PC-3 (cell line): ENCODE measurements at regions not wholly inside any gene's neighbourhood (a gene's known extent, or its start where the extent isn't known, plus 50 kb on each side); places are given as distances from the start of the nearest gene placed in this dataset.

Experiments used
- ATAC-seq: fragments of 200-7000 bp; cut with Tn5 transposase; 2 replicates; pipeline ENCODE4 v1.9.1; 2020; ENCODE audit warnings: mild to moderate bottlenecking, moderate library complexity
- BruUV-seq: library from RNA; stranded (reverse); fragments of 400-500 nt; replicated peaks from 2 replicates; lab custom pipeline; 2021; lab: Mats Ljungman, UMichigan
- CTCF ChIA-PET: fragments of 300-600 bp; sonication (Branson Sonifier 250); formaldehyde crosslinking; loops from one replicate; lab custom pipeline; 2022; ENCODE audit warnings: antibody characterized with exemption; lab: Charles Lee
- POLR2A ChIA-PET: fragments of 300-600 bp; sonication (Branson Sonifier 250); formaldehyde crosslinking; loops from one replicate; lab custom pipeline; 2022; ENCODE audit warnings: antibody characterized with exemption; ENCODE audit not compliant: unreplicated experiment; lab: Charles Lee
- DNase-seq: peaks from one replicate; pipeline ENCODE4 v3.0.0-alpha.2; 2015
- H2AFZ ChIP-seq: fragments of 300-600 bp; sonication (generic); 2 replicates; pipeline ENCODE4 v1.6.0; 2016; ENCODE audit warnings: antibody characterized with exemption, low read length
- H3F3A ChIP-seq: fragments of 300-600 bp; sonication (generic); one replicate; pipeline ENCODE4 v1.6.0; 2017; ENCODE audit warnings: antibody characterized with exemption, low read length, control low read depth, mild to moderate bottlenecking; ENCODE audit not compliant: unreplicated experiment
- H3K27ac ChIP-seq: fragments of 300-600 bp; sonication (generic); 2 replicates; pipeline ENCODE4 v1.5.1; 2016; ENCODE audit warnings: mild to moderate bottlenecking, low read length
- H3K27me3 ChIP-seq: fragments of 300-600 bp; sonication (generic); 2 replicates; pipeline ENCODE4 v1.6.1; 2016; ENCODE audit warnings: low read length, mixed read lengths
- H3K36me3 ChIP-seq: fragments of 300-600 bp; sonication (generic); 2 replicates; pipeline ENCODE4 v1.6.1; 2016; ENCODE audit warnings: low read depth, mixed run types, low read length, mixed read lengths
- H3K4me1 ChIP-seq: fragments of 300-600 bp; sonication (generic); 2 replicates; pipeline ENCODE4 v1.5.1; 2016; ENCODE audit warnings: low read length; ENCODE audit not compliant: insufficient read depth
- H3K4me2 ChIP-seq: fragments of 300-600 bp; sonication (generic); 2 replicates; pipeline ENCODE4 v1.6.0; 2016; ENCODE audit warnings: low read length
- H3K4me3 ChIP-seq: fragments of 300-600 bp; sonication (generic); 2 replicates; pipeline ENCODE4 v1.5.1; 2016; ENCODE audit warnings: mild to moderate bottlenecking, low read length, mixed read lengths
- H3K79me2 ChIP-seq: fragments of 300-600 bp; sonication (generic); 2 replicates; pipeline ENCODE4 v1.6.1; 2017; ENCODE audit warnings: low read length, mixed read lengths
- H3K9ac ChIP-seq: fragments of 300-600 bp; sonication (generic); 2 replicates; pipeline ENCODE4 v1.6.0; 2016; ENCODE audit warnings: mild to moderate bottlenecking, low read length
- H3K9me2 ChIP-seq: fragments of 300-600 bp; sonication (generic); replicated peaks from 2 replicates; pipeline ENCODE4 v1.6.1; 2016; ENCODE audit warnings: mixed run types, low read length, mixed read lengths
- H3K9me3 ChIP-seq: fragments of 300-600 bp; sonication (generic); 2 replicates; pipeline ENCODE4 v1.6.1; 2016; ENCODE audit warnings: low read length, mixed read lengths
- H4K20me1 ChIP-seq: fragments of 300-600 bp; sonication (generic); 2 replicates; pipeline ENCODE4 v1.6.1; 2016; ENCODE audit warnings: low read length, mixed read lengths
- CTCF ChIP-seq: fragments of 300-600 bp; sonication (generic); conservative IDR thresholded peaks from 2 replicates; pipeline ENCODE4 v1.5.1; 2017; ENCODE audit warnings: antibody characterized with exemption, low read depth, mild to moderate bottlenecking, low read length
- EZH2 ChIP-seq: fragments of 300-600 bp; sonication (generic); IDR thresholded peaks from one replicate; pipeline ENCODE4 v1.6.1; 2017; ENCODE audit warnings: antibody characterized with exemption, mild to moderate bottlenecking, low read length; ENCODE audit not compliant: unreplicated experiment
- EZH2phosphoT487 ChIP-seq: fragments of 300-600 bp; sonication (generic); IDR thresholded peaks from 2 replicates; pipeline ENCODE4 v1.6.1; 2018; ENCODE audit warnings: mild to moderate bottlenecking, antibody characterized with exemption, low read length, borderline replicate concordance
- intact Hi-C: fragments of 100-400 bp; cut with micrococcal nuclease; formaldehyde crosslinking; loops from 2 replicates; pipeline ENCODE4 v1.9.0; 2023

- Histone ChIP-seq H3K27ac (no peak overlapping the region), H3K36me3 (no peaks in the 10 kb centered on the region), H3F3A (no peaks in the 10 kb centered on the region), H4K20me1 (no peaks in the 10 kb centered on the region), H3K27me3 (no peaks in the 10 kb centered on the region), H3K9me3 (no peaks in the 10 kb centered on the region), H2AFZ (peak overlapping the region; percentile 14; the same call in 1 of the 2 replicates), H3K4me1 (no peaks in the 10 kb centered on the region), H3K9ac (no peak overlapping the region), H3K4me2 (no peak overlapping the region), H3K9me2 (no peaks in the 10 kb centered on the region), H3K79me2 (no peaks in the 10 kb centered on the region), H3K4me3 (no peak overlapping the region)
- CTCF ChIA-PET, result interaction anchor here (0.7 to 1.3 kb wide), 3 partner anchors 31 to 161 kb away, joined by 3 to 6 read pairs (median 5); partner anchors contain the start of gene PALMD
- POLR2A ChIA-PET, result no interaction called here
- intact Hi-C loops, result loop anchor here (2.0 to 5.0 kb wide), 3 partner anchors 45 to 346 kb away; partner anchors contain the start of gene PALMD
- DNase-seq (peak; percentile 51), ATAC-seq (peak; percentile 43; the same call in 1 of the 2 replicates)
- TF ChIP-seq CTCF (peak; percentile 72), EZH2 (no peak)
- BruUV-seq, result no TSS peak
These were observed 118.8 kb upstream of the PALMD start for GRCh38 chr1:99527078-99527477.

- intact Hi-C loops, result loop anchor here (2.0 to 5.0 kb wide), 3 partner anchors 45 to 347 kb away; partner anchors contain the start of gene PALMD
- no TSS peak for BruUV-seq
- no peaks in the 10 kb centered on the region for H3K9me2 ChIP-seq
- H3K27me3 ChIP-seq, result no peaks in the 10 kb centered on the region
- H2AFZ ChIP-seq, result no peak overlapping the region
- TF ChIP-seq EZH2 (no peak), CTCF (no peak), EZH2phosphoT487 (no peak)
- no peak overlapping the region for H3K9ac ChIP-seq
- H3K4me3 ChIP-seq, result no peak overlapping the region
- ChIA-PET CTCF (interaction anchor here (0.7 to 1.3 kb wide), 3 partner anchors 32 to 160 kb away, joined by 3 to 6 read pairs (median 5); partner anchors contain the start of gene PALMD), POLR2A (no interaction called here)
- no peak for DNase-seq
- no peak overlapping the region for H3K4me2 ChIP-seq
- no peaks in the 10 kb centered on the region for H3K36me3 ChIP-seq
- no peaks in the 10 kb centered on the region for H3K4me1 ChIP-seq
- no peaks in the 10 kb centered on the region for H3K79me2 ChIP-seq
- no peak for ATAC-seq
- no peaks in the 10 kb centered on the region for H4K20me1 ChIP-seq
- H3K27ac ChIP-seq, result no peak overlapping the region
- no peaks in the 10 kb centered on the region for H3K9me3 ChIP-seq
- H3F3A ChIP-seq, result no peaks in the 10 kb centered on the region
These were observed 118.4 kb upstream of the PALMD start for GRCh38 chr1:99527545-99527944.

- Histone ChIP-seq H3K27me3 (no peaks in the 10 kb centered on the region), H3K4me2 (no peak overlapping the region), H3K4me1 (no peaks in the 10 kb centered on the region), H3K36me3 (no peaks in the 10 kb centered on the region), H3K9ac (no peak overlapping the region), H4K20me1 (no peaks in the 10 kb centered on the region), H3K27ac (no peak overlapping the region), H3K79me2 (no peaks in the 10 kb centered on the region), H3K9me3 (no peaks in the 10 kb centered on the region), H3F3A (no peaks in the 10 kb centered on the region), H2AFZ (no peak overlapping the region), H3K4me3 (no peak overlapping the region), H3K9me2 (no peaks in the 10 kb centered on the region)
- POLR2A ChIA-PET, result no interaction called here
- DNase-seq (no peak), ATAC-seq (no peak)
- CTCF ChIA-PET, result no interaction called here
- TF ChIP-seq EZH2 (no peak), EZH2phosphoT487 (no peak), CTCF (no peak)
- intact Hi-C loops, result loop anchor here (5.0 kb wide), 2 partner anchors 43 to 118 kb away; partner anchors contain the start of gene PALMD
- no TSS peak for BruUV-seq
These were observed 116.9 kb upstream of the PALMD start for GRCh38 chr1:99529002-99529401.
